NT2/D1 (cell line): ENCODE measurements at regions not wholly inside any gene's neighbourhood (a gene's known extent, or its start where the extent isn't known, plus 50 kb on each side); places are given as distances from the start of the nearest gene placed in this dataset.

Source experiments
- SUZ12 ChIP-seq: IDR thresholded peaks from 2 replicates; pipeline ENCODE4 v1.6.1; 2011; ENCODE audit not compliant: insufficient read length, insufficient read depth; ENCODE audit errors: extremely low read depth
- YY1 ChIP-seq: IDR thresholded peaks from 2 replicates; pipeline ENCODE4 v1.6.1; 2011; ENCODE audit not compliant: insufficient read length, insufficient read depth
- ZNF274 ChIP-seq: IDR thresholded peaks from 2 replicates; pipeline ENCODE4 v1.6.1; 2011; ENCODE audit warnings: mild to moderate bottlenecking, low read depth, low read length

GRCh38 chr12:62127516-62127915 is 132.7 kb upstream of the USP15 start:
- TF ChIP-seq SUZ12 (no peak), YY1 (no peak), ZNF274 (no peak)
